K562 (cell line): ENCODE measurements at regions not wholly inside any gene's neighbourhood (a gene's known extent, or its start where the extent isn't known, plus 50 kb on each side); places are given as distances from the start of the nearest gene placed in this dataset.

Experiments
- EP300 ChIP-seq: IDR thresholded peaks from 2 replicates; pipeline ENCODE4 v1.6.1; 2012; ENCODE audit warnings: low read length, improper control_type of control experiment
- HDAC2 ChIP-seq: fragments of 450-650 bp; IDR thresholded peaks from 2 replicates; pipeline ENCODE4 v1.6.1; 2016; ENCODE audit warnings: mild to moderate bottlenecking
- JUND ChIP-seq, 2 experiments: IDR thresholded peaks; 2 replicates in 1 of 2; 3 replicates in 1 of 2; pipeline ENCODE4 v1.6.1; 2011; ENCODE audit warnings: borderline replicate concordance in 2 of 2, low read depth in 2 of 2, low read length in 2 of 2, improper control_type of control experiment in 1 of 2, missing biosample characterization in 1 of 2, missing genetic modification characterization in 1 of 2, missing genetic modification reagents in 1 of 2
- ZNF174 ChIP-seq: fragments of 250-450 bp; sonication (Bioruptor Pico); IDR thresholded peaks from 2 replicates; pipeline ENCODE4 v1.4.0; 2020; ENCODE audit warnings: mild to moderate bottlenecking
- ZNF76 ChIP-seq: fragments of 250-450 bp; sonication (Bioruptor Pico); IDR thresholded peaks from 2 replicates; pipeline ENCODE4 v1.4.0; 2020; ENCODE audit warnings: mild to moderate bottlenecking, moderate library complexity, borderline replicate concordance
- TF ChIP-seq, protein P1 (sequence below): sonication (generic); formaldehyde crosslinking; IDR thresholded peaks from 2 replicates; pipeline ENCODE4 v1.9.0; 2022; ENCODE audit warnings: mild to moderate bottlenecking, missing genetic modification reagents

DNA sequence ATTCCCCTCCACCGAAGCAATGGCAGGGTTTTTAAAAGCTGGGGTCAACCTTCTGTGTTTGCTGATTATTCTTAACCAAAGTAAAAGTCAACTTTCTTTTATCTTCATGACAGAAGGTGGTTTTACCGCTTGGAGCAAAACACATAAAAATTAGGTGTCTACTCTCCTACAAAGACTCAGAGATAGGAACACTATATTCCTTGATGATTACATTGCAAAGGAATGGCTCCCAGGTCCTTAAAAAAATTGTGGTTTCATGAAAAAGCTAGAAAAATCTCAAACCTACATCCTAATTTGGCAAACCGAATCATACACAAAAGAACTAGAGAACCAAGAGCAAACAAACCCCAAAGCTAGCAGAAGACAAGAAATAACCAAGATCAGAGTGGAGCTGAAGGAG, 760.4 kb upstream of the PCDH20 start:
- TF ChIP-seq, protein P1, sequence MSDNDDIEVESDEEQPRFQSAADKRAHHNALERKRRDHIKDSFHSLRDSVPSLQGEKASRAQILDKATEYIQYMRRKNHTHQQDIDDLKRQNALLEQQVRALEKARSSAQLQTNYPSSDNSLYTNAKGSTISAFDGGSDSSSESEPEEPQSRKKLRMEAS = no peak
- TF ChIP-seq EP300 (no peak), JUND (IDR thresholded peaks at IDR 0.05; ENCODE audit: borderline replicate concordance, low read depth, low read length) (no peak), JUND (tag; IDR thresholded peaks at IDR 0.05; ENCODE audit: borderline replicate concordance, low read depth, low read length) (no peak), ZNF76 (CRISPR knock-in tag) (no peak), ZNF174 (CRISPR knock-in tag) (no peak), HDAC2 (no peak)
